SJSA1 (cell line): ENCODE measurements at regions not wholly inside any gene's neighbourhood (a gene's known extent, or its start where the extent isn't known, plus 50 kb on each side); places are given as distances from the start of the nearest gene placed in this dataset.

Experiments used
- DNase-seq, 2 experiments: peaks; one replicate each; pipeline ENCODE4 v3.0.0-alpha.2; 2015 to 2020; ENCODE audit warnings: low spot score in 2 of 2, low read depth in 1 of 2
- H3K27ac ChIP-seq: fragments of 250-450 bp; sonication (Bioruptor Pico); 2 replicates; pipeline ENCODE4 v1.5.1; 2020; ENCODE audit warnings: mild to moderate bottlenecking, moderate library complexity
- H3K27me3 ChIP-seq: fragments of 250-450 bp; sonication (Bioruptor Pico); replicated peaks from 2 replicates; pipeline ENCODE4 v1.5.1; 2020; ENCODE audit warnings: mild to moderate bottlenecking, moderate library complexity
- H3K36me3 ChIP-seq: fragments of 250-450 bp; sonication (Bioruptor Pico); 2 replicates; pipeline ENCODE4 v1.5.1; 2020; ENCODE audit warnings: mild to moderate bottlenecking
- H3K4me1 ChIP-seq: fragments of 250-450 bp; sonication (Bioruptor Pico); replicated peaks from 2 replicates; pipeline ENCODE4 v1.6.1; 2021; ENCODE audit warnings: mild to moderate bottlenecking
- H3K4me3 ChIP-seq: fragments of 250-450 bp; sonication (Bioruptor Pico); 2 replicates; pipeline ENCODE4 v1.5.1; 2020; ENCODE audit warnings: mild to moderate bottlenecking
- H3K9me3 ChIP-seq: fragments of 250-450 bp; sonication (Bioruptor Pico); replicated peaks from 2 replicates; pipeline ENCODE4 v1.5.1; 2020; ENCODE audit warnings: mild to moderate bottlenecking

DNA sequence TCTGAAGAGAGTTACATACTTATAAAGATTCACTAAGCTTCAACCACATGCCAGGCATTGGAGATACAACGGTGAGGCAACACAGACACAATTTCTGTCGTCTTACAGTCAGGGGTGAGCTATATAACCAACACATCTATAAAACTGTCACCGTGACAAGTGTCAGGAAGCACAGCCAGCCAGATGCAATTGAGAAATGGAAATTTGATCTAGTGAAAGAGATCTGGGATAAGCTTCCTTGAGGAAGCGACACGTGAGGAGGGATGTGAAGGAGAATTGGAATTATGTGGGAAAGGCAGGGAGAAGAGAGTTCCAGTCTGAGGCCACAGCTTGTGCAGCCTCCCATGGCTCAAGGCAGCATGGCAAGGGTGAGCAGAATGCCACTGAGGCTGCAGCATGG is 50.9 kb upstream of the ZNF354B start:
- Histone ChIP-seq H3K4me1 (no peaks in the 10 kb centered on the region), H3K27me3 (no peaks in the 10 kb centered on the region), H3K27ac (no peak overlapping the region), H3K36me3 (no peaks in the 10 kb centered on the region), H3K4me3 (no peak overlapping the region), H3K9me3 (peaks cover 30% of the 10 kb centered on the region)
- DNase-seq = no peak

GRCh38 chr5:178801021-178801420 is 58.7 kb upstream of the ZNF354B start:
- Histone ChIP-seq H3K4me3 (no peak overlapping the region), H3K36me3 (no peaks in the 10 kb centered on the region)

GRCh38 chr5:178797546-178798440 is 62.0 kb upstream of the ZNF354B start:
- Histone ChIP-seq H3K9me3 (peaks cover 32% of the 10 kb centered on the region), H3K4me3 (no peak overlapping the region), H3K4me1 (no peaks in the 10 kb centered on the region), H3K27ac (no peak overlapping the region), H3K36me3 (no peaks in the 10 kb centered on the region), H3K27me3 (no peaks in the 10 kb centered on the region)
- DNase-seq = no peak

More at GRCh38 chr5:178801021-178801420, 58.7 kb upstream of the ZNF354B start:
- peaks cover 20% of the 10 kb centered on the region for H3K9me3 ChIP-seq
- no peak overlapping the region for H3K27ac ChIP-seq
- DNase-seq = no peak
- no peaks in the 10 kb centered on the region for H3K4me1 ChIP-seq
- H3K27me3 ChIP-seq = no peaks in the 10 kb centered on the region

- no peak for DNase-seq
- Histone ChIP-seq H3K36me3 (no peaks in the 10 kb centered on the region), H3K9me3 (peaks cover 37% of the 10 kb centered on the region), H3K27ac (no peak overlapping the region), H3K4me1 (no peaks in the 10 kb centered on the region), H3K27me3 (no peaks in the 10 kb centered on the region), H3K4me3 (no peak overlapping the region)
These were observed 62.6 kb upstream of the ZNF354B start for GRCh38 chr5:178797101-178797521.

DNA sequence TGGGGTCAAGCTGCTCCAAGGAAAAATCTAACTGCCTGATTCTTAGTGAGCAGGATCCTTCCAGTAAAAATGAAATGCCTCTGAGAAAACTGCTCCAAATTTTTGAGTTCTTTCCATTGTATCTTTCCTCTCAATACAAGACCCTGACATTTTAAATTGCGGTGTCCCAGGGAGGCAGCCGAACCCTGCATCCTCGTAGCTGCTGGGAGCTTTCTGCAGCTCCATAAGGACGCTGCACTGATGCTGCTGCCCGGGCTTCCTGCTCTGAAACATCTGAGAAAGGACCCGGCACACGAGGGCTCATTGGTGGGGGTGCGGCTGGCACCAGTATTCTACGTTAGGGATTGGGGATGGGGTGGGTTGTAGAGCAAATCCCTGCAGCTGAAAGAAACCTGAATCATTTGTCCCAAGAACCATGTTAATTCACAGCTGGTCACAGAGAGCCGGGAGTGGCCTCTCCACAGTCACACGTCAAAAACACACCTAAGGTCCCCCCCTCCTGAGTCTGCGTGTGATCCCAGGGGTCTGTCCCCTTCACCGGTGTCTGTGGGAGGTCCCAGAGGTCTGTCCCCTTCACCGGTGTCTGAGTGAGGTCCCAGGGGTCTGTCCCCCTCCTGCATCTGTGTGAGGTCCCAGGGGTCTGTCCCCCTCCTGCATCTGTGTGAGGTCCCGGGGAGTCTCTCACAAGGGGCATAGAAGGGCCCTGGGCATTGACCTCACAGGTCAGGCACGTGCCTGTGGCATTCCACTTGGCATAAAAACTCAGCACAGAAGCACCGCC is 63.4 kb upstream of the ZNF354B start:
- Histone ChIP-seq H3K9me3 (peaks cover 37% of the 10 kb centered on the region), H3K4me3 (no peak overlapping the region), H3K27ac (no peak overlapping the region), H3K4me1 (no peaks in the 10 kb centered on the region), H3K36me3 (no peaks in the 10 kb centered on the region), H3K27me3 (no peaks in the 10 kb centered on the region)
- DNase-seq = no peak

GRCh38 chr5:178794433-178794832 is 64.0 kb upstream of the ZNF354A start:
- H3K4me3 ChIP-seq = no peak overlapping the region
- H3K36me3 ChIP-seq = no peaks in the 10 kb centered on the region
- no peaks in the 10 kb centered on the region for H3K4me1 ChIP-seq
- no peak for DNase-seq
- H3K9me3 ChIP-seq = peaks cover 43% of the 10 kb centered on the region
- H3K27me3 ChIP-seq = no peaks in the 10 kb centered on the region
- no peak overlapping the region for H3K27ac ChIP-seq

DNA sequence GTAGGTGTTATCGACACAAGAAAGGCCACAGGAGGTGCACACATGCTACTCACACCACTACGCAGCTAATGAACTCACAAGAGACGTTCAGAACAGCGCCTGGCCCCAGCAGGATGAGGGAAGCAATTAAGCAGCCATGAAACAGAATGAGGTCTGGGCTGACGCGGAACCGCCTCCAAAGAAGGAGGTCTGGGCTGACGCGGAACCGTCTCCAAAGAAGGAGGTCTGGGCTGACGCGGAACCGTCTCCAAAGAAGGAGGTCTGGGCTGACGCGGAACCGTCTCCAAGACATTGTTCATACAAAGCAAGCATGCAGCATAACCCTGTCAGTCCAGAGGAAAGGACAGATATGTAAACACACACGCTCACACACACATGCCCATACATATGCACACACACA is 63.2 kb upstream of the ZNF354A start:
- Histone ChIP-seq H3K27ac (no peak overlapping the region), H3K4me1 (no peaks in the 10 kb centered on the region), H3K36me3 (no peaks in the 10 kb centered on the region), H3K9me3 (peaks cover 48% of the 10 kb centered on the region), H3K27me3 (no peaks in the 10 kb centered on the region), H3K4me3 (no peak overlapping the region)
- DNase-seq = no peak

GRCh38 chr5:178793151-178793550 is 62.7 kb upstream of the ZNF354A start:
- H3K36me3 ChIP-seq = no peaks in the 10 kb centered on the region
- H3K4me1 ChIP-seq = no peaks in the 10 kb centered on the region
- H3K27me3 ChIP-seq = no peaks in the 10 kb centered on the region
- no peak overlapping the region for H3K4me3 ChIP-seq
- H3K27ac ChIP-seq = no peak overlapping the region
- DNase-seq = no peak
- peaks cover 51% of the 10 kb centered on the region for H3K9me3 ChIP-seq

GRCh38 chr5:178791976-178792375 is 61.5 kb upstream of the ZNF354A start:
- no peak for DNase-seq
- no peaks in the 10 kb centered on the region for H3K27me3 ChIP-seq
- no peak overlapping the region for H3K27ac ChIP-seq
- peaks cover 52% of the 10 kb centered on the region for H3K9me3 ChIP-seq
- H3K4me3 ChIP-seq = no peak overlapping the region
- H3K4me1 ChIP-seq = no peaks in the 10 kb centered on the region
- no peaks in the 10 kb centered on the region for H3K36me3 ChIP-seq

- H3K9me3 ChIP-seq = peaks cover 48% of the 10 kb centered on the region
- H3K27me3 ChIP-seq = no peaks in the 10 kb centered on the region
These were observed 59.9 kb upstream of the ZNF354A start for GRCh38 chr5:178790371-178790770.

DNA sequence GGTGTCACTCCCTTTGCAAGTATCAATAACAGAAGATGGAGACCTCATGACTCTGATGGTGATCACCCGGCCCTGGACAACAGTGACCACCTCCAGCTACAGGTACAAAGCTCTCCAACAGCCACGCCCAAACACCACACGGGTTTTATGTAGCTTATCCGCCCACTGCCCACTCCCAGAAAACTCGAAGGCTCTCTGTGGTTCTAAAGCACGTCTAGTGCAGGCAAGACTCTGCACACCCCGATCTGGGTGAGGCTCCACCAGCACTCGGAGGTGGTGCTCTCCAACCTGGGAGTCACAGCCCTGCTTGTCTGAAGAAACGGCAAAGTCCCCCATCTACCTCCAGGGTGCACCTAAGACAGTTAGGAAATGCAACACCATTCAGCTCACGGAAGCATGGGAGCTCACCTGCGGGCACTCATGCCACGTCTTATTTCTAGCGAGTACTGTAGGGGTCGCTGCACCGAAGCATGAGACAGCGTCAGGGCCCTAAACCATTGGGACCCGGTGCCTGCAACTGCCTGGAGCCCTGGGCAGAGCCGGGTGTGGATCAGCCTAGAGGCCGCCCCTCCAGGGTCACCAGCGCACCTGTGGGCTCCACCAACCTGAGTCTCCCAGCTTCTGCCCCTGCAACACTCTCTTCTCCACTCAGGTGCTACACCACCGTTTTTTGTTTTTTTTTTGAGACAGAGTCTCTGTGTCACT is 58.1 kb upstream of the ZNF354A start:
- H3K9me3 ChIP-seq = peaks cover 51% of the 10 kb centered on the region
- no peak overlapping the region for H3K4me3 ChIP-seq
- H3K27ac ChIP-seq = no peak overlapping the region
- no peaks in the 10 kb centered on the region for H3K27me3 ChIP-seq
- no peaks in the 10 kb centered on the region for H3K4me1 ChIP-seq
- DNase-seq = no peak
- no peaks in the 10 kb centered on the region for H3K36me3 ChIP-seq

More at GRCh38 chr5:178790371-178790770, 59.9 kb upstream of the ZNF354A start:
- Histone ChIP-seq H3K4me3 (no peak overlapping the region), H3K4me1 (no peaks in the 10 kb centered on the region), H3K27ac (no peak overlapping the region), H3K36me3 (no peaks in the 10 kb centered on the region)
- no peak for DNase-seq

DNA sequence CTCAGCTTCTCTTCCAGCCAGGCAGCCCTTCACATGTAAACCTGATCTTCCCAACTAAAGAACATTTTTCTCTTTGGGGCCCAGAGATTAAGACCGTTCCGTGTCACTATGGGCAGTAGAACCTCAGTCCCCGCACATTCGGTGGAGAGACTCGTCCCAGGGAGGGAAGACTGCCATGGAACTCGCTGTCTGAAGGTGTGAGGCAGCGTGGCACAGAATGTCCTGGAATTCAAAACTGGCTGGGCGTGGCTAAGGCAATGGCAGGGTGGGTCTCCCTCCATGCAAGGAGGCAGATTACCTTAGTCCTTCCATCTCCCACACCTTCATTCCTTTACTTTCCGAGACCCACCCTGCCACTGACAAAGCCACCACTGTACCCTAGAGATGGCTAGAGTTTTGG is 57.4 kb upstream of the ZNF354A start:
- Histone ChIP-seq H3K4me3 (no peak overlapping the region), H3K27me3 (no peaks in the 10 kb centered on the region), H3K9me3 (peaks cover 49% of the 10 kb centered on the region), H3K4me1 (no peaks in the 10 kb centered on the region), H3K36me3 (no peaks in the 10 kb centered on the region), H3K27ac (no peak overlapping the region)
- no peak for DNase-seq

DNA sequence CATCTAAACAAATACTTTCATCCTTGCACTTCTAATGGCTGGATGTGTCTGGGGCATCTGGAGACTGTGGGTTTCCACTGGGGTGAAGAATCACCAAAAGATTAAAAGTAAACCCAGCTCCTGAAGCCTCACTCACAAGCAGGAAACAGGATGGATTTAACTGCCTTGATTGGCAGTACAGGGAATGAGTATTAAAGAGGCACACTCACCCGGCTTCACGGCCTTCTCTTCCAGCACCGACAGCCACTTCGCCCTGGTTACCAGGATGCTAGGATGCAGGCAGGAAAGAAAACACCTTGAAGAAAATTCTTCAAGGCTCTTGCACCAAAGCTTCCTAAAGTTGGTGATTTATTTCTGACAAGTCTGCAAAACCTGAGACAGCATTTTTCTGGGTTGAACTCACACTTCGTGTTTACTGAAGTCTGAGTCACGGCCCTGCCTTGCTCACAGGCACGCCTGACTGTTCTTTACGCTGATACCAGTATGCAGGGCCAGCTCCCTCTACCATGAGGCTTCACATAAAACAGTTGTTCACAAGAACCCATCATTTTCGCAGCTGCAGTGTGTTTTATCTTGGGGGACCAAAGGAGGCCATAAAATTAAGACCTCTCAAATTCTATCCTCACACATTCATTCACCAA is 56.5 kb upstream of the ZNF354A start:
- Histone ChIP-seq H3K27me3 (no peaks in the 10 kb centered on the region), H3K36me3 (no peaks in the 10 kb centered on the region), H3K27ac (no peak overlapping the region), H3K4me3 (no peak overlapping the region), H3K4me1 (no peaks in the 10 kb centered on the region), H3K9me3 (peaks cover 44% of the 10 kb centered on the region)
- DNase-seq = no peak
